Stimulated activated naive CD8-positive, alpha-beta T cell treated with anti-CD3 and anti-CD28 coated beads, Interleukin-15, Interleukin-2, amounts not matched to agents 100 U/mL and 50 U/mL, for 24 hours (primary cell): ENCODE measurements at regions not wholly inside any gene's neighbourhood (a gene's known extent, or its start where the extent isn't known, plus 50 kb on each side); places are given as distances from the start of the nearest gene placed in this dataset.

Source experiments
- ATAC-seq: fragments of 150-1000 bp; cut with Tn5 transposase; one replicate; pipeline ENCODE4 v1.10.0; 2021
- DNase-seq: peaks from one replicate; pipeline ENCODE4 v3.0.0; 2021

DNA sequence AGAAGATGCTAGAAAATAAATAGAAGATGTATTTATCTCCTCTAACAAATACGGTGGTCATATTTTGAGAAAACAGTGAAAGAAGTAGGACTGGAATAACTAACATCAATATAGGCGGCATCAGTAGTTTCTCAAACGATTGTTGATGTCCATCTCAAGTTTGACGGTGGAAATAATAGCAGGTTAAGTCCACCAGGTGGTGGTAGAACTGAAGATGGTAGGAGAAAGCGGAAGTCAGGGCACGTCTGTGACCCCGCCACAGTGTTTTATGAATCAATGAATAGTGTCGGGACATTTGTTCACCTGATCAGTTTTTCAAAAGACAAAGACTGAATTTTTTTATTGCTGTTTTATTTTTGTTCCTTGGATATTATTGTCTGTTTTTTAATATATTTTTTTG lies 706.4 kb upstream of the SLC10A2 start:
- ATAC-seq: no peak

GRCh38 chr13:103762523-103762922 lies 696.3 kb upstream of the SLC10A2 start:
- no peak for ATAC-seq
- no peak for DNase-seq

More for the DNA sequence above, 706.4 kb upstream of the SLC10A2 start:
- no peak for DNase-seq

GRCh38 chr13:103759361-103759760 lies 693.1 kb upstream of the SLC10A2 start:
- DNase-seq (no peak), ATAC-seq (no peak)

DNA sequence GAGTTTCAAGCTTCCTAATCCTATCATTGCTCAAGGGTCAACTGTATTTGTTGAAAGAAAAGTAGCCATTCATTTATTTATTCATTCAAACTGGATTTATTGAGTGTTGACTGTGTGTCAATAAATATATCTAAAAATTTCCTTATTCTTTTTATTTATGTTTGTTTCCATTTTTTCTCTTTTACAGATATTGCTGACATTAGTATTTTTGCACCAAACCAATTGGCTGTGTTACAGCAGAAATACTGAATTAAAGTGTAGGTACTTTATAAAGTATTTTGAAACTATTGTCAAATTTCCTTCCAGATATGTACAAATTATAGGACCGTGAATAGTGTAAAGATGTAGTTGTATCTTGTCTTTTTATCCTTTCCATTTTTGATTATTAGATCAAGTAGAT lies 692.0 kb upstream of the SLC10A2 start:
- DNase-seq (no peak), ATAC-seq (no peak)

- no peak for ATAC-seq
- DNase-seq: no peak
Measured at GRCh38 chr13:103757361-103757760, 691.1 kb upstream of the SLC10A2 start.

DNA sequence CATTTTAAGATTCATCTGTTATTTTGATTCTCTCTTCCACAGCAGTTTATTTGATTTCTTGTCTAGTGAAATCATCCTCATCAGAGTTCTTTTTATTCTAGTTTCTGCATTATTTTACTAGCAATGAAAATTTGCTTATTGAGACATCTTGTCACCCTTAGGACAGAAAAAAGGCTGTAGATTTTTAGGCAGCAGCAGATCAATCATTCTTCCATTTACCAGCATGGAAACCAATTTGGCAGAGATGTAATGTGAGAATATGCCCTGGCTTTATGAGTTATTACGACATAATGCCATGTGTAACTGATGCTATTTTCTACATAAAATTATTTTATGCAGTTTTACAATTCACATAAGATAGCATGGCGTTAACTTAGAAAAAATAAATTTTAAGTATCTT lies 688.6 kb upstream of the SLC10A2 start:
- no peak for DNase-seq
- no peak for ATAC-seq

- ATAC-seq (no peak), DNase-seq (no peak)
Measured at GRCh38 chr13:103734837-103735236, 668.6 kb upstream of the SLC10A2 start.

DNA sequence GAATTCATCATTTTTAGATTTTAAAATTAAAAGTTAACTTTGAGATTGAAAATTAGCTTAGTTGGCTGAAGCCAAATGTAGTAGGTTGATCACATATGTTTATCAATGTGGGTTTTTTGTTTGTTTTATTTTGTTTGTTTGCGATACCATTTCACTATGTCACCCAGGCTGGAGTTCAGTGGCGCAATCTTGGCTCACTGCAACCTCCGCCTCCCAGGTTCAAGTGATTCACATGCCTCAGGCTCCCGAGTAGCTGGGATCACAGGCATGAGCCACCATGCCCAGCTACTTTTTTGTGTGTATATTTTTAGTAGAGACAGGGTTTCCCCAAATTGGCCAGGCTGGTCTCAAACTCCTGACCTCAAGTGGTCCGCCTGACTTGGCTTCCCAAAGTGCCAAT lies 665.7 kb upstream of the SLC10A2 start:
- ATAC-seq (no peak), DNase-seq (no peak)

DNA sequence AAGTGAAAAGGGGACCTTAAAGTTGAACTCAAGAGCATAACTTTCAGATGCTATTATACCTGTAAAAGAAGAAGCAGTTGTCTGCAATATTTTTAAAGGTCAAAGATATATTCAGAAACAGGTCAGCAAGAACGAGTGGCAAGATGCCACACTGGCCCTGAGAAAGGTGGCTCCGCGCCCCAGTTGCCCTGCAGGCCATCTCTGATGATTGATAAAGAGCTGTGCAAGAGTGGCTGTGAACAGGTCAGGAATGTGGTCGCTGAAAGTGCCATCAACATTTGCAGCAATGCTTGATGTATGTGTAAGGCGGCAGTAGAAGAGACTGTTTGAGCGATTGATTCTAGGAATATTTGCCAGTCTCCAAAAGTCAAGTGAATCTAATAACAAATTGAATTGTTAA lies 664.2 kb upstream of the SLC10A2 start:
- ATAC-seq (no peak), DNase-seq (no peak)

DNA sequence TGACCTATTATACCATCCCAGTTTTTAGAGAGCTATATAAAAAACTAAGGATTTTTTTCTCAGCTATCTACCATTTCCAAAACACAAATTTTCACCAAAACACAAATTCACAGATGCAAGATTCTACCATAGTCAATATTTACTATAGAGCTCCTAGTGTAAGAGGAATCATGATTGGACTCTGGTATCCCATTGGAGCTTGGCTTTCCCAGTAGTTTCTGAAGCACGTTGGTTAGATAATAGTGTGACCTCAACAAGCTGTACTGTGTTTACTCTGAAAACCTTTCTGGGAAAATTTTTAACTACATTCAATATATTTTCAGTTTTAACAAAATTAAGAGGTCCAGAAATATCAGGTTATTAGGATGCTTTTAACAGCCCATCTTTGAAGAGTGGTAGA lies 660.6 kb upstream of the SLC10A2 start:
- DNase-seq (no peak), ATAC-seq (no peak)

GRCh38 chr13:103716718-103717117 lies 650.5 kb upstream of the SLC10A2 start:
- DNase-seq (no peak), ATAC-seq (no peak)

DNA sequence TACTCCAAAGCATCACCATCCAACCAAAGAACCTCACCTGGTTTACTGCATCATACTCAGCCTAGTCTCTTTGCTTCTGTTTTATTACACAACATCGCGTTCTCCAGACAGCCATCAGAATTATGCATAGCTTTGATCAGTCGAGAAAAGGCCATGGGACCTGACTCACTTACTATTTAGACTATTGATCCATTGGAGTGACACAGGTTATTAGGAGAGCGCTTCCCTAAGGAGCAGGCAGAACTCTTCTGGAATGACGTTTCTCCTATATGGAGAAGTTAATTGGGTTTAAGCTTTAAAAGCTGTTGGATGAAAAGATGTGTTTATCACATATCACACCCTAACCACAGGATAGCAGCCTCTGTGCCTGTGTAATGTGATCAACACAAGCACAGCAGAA lies 649.1 kb upstream of the SLC10A2 start:
- ATAC-seq (no peak), DNase-seq (no peak)

- ATAC-seq (no peak), DNase-seq (no peak)
Measured at GRCh38 chr13:103703246-103703645, 637.0 kb upstream of the SLC10A2 start.

GRCh38 chr13:103698000-103698399 lies 631.8 kb upstream of the SLC10A2 start:
- no peak for DNase-seq
- no peak for ATAC-seq

DNA sequence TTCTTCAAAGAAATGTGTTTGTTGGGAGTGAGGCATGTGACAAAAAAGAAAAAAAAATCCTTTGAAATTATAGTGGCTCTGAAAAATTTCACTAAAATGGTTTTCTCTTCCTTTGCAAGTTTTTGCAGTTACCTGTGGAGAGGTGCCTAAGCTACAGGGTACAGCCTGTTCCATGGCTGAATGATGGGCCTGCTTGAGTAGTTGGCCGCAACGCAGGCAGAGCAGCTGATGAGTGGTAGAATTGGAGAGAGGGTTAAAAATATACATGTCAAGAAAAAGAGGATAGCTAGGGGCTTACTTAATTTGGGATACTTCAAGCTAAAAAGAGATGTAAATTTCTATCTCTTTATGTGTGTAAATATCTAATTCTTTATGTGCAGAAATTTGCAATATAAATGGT lies 629.1 kb upstream of the SLC10A2 start:
- DNase-seq (no peak), ATAC-seq (no peak)

GRCh38 chr13:103694471-103694870 lies 628.3 kb upstream of the SLC10A2 start:
- no peak for DNase-seq
- no peak for ATAC-seq

- no peak for DNase-seq
- ATAC-seq: no peak
Measured at GRCh38 chr13:103694033-103694432, 627.8 kb upstream of the SLC10A2 start.

- ATAC-seq (no peak), DNase-seq (no peak)
Measured at GRCh38 chr13:103692442-103692841, 626.2 kb upstream of the SLC10A2 start.

GRCh38 chr13:103676329-103676728 lies 610.1 kb upstream of the SLC10A2 start:
- ATAC-seq (no peak), DNase-seq (no peak)

GRCh38 chr13:103671547-103671946 lies 605.3 kb upstream of the SLC10A2 start:
- DNase-seq: no peak
- no peak for ATAC-seq

DNA sequence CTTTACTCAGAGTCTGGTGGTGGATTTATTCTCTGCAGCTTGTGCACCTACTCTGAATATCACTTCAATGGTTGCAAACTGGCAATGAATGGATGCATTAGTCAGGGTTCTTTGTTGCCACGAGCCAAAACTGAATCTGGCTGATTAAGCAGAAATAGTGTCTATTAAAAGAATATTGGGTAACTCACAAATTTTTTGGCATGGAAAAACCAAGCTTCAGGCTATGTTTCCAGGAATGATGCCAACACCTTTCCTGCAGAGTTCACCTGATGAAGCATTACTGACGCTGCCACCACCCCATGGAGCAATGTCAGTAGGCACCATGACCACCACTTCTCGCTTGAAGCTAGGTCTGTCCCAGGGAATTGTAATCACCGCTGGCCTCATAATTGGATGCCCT lies 597.8 kb upstream of the SLC10A2 start:
- ATAC-seq (no peak), DNase-seq (no peak)

DNA sequence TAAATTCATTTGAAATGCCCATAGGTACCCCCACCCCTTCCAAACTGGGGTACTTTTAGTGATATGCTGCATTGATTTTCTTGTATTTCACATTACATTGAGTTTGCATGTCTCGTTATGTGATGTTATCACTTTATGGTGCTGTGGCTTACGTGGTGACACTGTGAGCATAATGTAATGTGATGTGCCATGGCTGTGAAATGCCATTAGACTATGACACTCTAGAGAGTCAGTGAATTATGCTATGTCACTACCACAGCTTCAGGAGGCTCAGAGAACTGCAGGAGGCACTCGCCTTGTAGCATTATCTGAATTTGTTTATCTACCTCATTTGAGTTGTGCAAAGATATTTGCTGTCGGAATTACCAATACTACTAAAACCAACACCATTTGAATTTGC lies 590.1 kb upstream of the SLC10A2 start:
- ATAC-seq (no peak), DNase-seq (no peak)

DNA sequence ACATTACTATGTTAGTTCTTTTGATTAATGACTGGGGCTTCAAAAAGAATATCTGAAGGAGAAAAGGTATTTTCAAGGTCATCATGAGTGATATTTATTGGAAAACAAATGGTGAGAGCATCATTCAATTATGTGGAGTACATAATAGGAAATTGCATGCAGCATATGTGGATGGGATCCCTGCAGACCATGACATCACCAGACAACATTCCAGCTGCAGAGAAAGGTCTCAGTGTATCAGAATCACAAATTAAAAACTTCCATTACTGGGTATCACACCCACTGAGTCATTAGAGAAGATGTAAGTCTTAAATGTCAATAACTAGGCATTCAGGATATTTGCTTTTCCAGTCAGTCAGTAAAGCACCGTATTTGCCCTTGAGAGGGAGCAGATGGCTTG lies 574.4 kb upstream of the SLC10A2 start:
- ATAC-seq (no peak), DNase-seq (no peak)

DNA sequence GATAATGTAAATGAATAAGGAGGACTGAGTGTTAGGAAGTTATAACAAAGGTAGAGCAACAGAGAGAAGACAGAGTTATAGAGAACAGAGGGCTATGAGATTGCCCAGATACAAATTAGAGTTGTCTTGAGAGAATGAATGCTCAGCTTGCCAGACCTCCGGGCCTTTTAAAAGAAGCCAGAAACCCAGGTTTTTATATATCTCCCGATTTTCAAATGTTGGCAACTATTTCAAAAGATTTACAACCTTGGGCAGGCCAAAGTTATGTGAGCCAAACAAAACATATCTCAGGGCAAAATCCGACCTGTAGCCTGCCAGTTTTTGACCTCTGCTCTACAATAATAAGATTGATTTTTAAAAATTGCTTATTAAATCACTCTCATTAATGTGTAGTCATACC lies 573.1 kb upstream of the SLC10A2 start:
- ATAC-seq (no peak), DNase-seq (no peak)

DNA sequence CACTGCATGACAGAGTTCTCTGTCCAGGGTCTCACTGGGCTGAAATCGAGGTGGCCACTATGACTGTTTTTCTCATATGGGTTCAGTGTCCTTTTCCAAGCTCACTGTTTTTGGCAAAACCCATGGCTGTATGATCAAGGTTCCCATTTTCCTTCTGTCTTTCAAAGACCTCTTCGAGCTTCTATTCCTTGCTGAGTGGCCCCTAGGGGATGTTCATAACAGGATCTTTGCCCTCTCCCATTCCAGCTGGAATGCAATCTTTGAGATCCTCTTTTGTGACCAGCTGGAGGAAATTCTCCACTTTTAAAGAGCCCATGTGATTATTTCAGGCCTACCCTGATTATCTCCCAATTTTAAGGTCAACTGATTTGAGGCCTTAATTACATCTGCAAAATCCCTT lies 572.5 kb upstream of the SLC10A2 start:
- ATAC-seq: no peak

DNA sequence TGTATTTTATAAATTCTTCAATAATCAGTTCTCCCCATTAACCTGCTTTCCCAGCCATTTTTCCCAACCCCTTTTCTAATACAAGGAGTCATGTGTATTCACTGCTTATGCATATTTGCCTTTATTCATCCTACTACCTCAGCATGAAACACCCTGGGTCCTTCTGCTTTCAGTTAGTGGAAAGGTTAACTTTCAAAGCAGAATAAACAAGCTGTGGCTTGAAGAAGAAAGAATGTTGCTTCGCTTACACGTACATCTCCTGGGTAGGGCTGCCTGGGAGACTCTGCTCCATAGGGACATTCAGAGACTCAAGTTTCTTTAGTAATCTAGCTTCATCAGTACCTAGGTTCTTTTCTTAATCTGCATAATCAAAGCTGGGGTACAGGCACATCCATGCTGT lies 567.8 kb upstream of the SLC10A2 start:
- DNase-seq: no peak

More for the DNA sequence above, 572.5 kb upstream of the SLC10A2 start:
- DNase-seq: no peak

More for the DNA sequence above, 567.8 kb upstream of the SLC10A2 start:
- no peak for ATAC-seq
